Urothelium cell line (cell line): ENCODE measurements at regions not wholly inside any gene's neighbourhood (a gene's known extent, or its start where the extent isn't known, plus 50 kb on each side); places are given as distances from the start of the nearest gene placed in this dataset.

Experiments
- DNase-seq: peaks from one replicate; pipeline ENCODE4 v3.0.0; 2011; ENCODE audit warnings: low spot score, mixed read lengths
- FAIRE-seq: peaks from 2 replicates; lab custom pipeline; 2011; peaks lifted over from hg19 to GRCh38; lab: Jason Lieb, UNC

DNA sequence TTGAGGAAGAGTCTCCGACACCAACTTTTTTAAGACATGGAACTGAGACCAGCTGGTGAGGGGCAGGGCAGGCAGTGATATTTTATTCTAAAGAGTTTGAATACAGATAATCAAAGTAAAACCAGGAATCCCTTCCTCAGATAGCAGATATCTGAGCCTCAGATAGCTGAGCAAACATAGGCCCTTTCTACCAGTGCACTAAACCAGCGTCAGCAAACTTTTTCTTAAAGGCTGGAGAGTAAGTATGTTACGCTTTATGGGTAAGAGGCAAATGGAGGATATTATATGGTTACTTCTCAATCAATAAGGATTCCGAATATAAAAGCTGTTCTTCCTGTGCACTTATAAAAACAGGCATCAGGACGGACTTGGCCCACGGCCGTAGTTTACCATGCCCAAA is 73.9 kb downstream of the WNT5A start:
- no peak for FAIRE-seq

DNA sequence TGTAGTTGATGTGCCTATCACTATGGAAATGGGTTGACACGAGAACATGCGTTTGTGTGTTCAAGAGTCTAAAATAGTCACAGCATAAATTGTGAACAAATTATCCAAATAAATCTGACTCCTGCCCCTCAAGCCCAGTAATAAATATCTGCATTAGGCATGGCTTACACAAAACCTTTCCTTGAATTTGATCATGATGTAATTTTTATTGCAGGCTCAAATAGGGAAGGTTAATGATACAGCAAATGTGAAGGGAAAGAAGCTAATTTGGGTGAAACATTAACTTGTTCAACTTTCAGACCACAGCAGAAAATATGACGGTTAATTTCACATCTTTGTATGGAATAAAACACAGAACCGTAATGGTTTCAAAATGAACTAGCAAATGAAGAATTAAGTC is 74.6 kb downstream of the WNT5A start:
- DNase-seq (no peak), FAIRE-seq (no peak)

More for the DNA sequence above, 73.9 kb downstream of the WNT5A start:
- DNase-seq, result no peak

DNA sequence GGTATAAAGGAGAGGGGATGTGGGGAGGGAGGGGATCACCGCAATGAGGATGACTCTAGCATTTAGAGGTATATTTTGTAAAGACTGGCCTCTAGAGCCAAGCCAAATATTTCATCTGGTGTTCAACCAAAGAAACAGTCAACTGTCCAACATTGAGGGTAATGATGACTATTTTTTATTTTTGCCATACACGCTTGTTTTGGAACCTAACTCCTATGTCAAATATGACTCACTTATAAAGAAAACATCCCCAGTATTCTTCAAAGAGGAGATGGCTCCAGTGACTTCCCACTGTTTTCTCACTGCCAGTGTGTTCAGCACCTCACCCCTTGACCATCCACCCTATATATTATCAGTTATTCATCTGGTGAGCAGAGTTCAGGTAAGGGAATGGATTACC is 77.3 kb downstream of the WNT5A start:
- DNase-seq (no peak), FAIRE-seq (no peak)

DNA sequence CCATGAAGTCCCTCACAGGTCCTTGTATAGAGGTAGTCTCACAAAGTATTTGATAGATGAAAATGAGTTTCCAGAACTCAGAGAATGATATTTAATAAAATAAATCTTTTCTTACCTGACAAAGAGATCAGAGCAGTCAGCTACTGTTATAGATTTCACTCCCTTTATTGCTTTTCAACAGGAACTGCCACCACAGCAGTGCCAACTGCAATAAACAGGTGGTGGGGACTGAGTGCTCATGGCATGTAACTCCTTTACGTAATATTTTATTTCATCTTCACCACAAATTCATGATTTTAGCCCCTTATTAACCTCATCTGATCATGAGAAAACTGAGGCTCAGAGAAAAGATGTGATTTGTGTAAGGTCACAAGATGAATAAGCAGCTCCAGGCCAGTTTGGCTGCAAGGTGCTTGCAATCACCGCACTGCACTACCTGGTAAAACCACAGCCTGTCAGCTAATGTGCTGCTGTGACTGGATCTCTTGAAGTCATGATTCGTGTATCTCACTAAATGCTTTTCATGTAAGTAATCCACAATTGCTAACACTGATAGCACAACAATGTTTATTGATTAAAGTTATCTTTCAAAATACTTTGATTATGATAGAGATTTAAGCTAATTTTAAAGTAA is 78.8 kb downstream of the WNT5A start:
- FAIRE-seq (peak; percentile 5), DNase-seq (no peak)

DNA sequence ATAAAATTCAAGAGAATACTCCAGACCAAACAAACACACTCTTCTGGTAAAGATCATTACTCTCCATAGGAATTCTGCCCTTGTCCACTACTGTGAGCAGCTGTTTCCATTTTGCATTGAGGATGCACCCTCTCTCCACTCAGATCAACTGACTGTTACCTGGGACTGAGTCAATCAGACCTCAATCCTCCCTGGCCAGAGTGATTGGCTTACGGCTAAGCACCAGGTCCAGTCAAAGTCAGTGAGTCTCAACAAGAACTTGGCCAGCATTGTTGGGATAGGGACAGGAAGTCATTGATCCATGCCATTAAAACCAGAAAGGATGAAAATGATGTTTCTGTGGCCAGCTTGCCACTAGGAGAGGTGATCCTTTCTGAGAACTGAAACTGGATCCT is 79.7 kb downstream of the WNT5A start:
- FAIRE-seq, result no peak
- no peak for DNase-seq

DNA sequence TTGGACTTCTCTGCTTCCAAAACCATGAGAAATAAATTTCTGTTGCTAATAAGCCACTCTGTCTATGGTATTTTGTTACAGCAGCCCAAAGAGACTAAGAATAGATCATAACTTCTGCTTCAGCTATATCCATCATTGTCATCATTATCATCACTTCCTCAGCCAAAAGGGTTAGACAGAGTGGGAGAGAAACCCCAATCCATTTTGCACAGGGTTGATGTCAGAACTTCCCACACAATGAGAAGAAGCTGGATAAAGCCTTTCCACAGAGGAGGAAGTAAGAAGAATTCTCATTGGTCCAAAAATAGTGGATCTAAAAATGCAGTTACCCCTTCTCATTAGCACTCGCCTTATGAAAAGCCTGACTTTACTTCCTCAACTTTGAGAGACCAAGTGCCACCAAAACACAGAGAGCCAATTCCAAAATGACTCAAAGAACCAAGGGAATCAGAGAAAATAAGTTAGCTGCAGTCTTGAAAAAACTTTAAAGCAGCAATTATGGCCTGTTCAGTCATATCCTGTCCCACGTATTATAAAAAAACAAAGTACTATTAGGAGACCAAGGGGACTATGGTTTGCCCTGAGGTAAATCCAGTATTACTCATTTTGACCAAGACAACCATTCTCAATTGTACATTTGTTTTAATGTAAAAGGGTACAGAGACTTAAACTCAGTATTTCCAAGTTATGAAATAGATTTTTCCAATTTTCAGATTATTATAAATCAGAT is 80.2 kb downstream of the WNT5A start:
- DNase-seq, result no peak
- no peak for FAIRE-seq

DNA sequence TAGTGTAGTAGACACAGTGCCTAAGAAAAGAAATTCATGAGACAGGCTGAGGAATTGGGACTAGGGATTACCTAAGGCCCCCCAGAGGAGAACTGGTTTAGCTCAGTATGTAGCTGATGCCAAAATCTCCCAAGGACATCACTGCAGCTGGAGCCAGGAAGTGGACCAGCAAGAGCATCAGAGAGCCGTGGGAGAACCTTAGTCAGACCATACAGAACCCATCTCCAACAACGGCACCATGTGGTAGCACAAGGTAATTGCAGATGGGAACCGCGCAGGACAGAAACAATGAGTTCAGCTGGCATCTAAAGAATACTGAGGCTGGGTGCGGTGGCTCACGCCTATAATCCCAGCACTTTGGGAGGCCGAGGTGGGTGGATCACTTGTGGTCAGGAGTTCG is 81.7 kb downstream of the WNT5A start:
- peak; percentile 23 for DNase-seq
- FAIRE-seq, result no peak

DNA sequence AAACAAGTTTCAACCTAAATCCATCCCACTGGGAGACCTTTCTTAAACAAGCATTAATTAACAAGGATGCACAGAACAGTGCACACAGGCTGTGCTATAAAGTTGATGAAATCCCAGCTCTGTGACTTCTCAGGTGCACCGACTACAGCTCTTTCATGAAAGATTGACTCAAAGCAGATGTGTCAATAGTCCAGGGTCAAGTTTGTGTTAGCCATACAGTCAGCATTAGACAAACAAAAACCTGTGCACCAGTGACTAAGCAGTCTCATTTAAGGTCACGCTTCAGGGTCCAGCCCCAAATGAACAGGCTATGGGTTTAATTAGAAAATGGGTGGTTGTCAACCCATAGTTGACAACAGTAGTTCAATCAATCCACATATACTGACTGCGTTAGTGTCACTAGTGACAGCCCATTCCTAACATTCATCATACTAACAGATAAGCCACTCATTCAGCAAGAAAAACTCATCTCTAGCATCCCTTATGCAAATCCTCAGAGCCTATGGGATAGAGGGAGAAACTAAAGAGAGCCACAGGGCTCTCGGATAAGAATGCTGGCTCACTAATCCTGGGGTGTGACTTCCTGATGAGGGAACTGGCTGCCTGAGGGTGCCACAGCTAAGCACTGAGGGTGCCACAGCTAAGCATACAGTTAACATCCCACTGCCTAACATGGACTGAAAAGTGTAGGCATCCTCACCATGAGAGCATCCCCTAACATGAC is 84.1 kb downstream of the WNT5A start:
- DNase-seq (no peak), FAIRE-seq (no peak)

DNA sequence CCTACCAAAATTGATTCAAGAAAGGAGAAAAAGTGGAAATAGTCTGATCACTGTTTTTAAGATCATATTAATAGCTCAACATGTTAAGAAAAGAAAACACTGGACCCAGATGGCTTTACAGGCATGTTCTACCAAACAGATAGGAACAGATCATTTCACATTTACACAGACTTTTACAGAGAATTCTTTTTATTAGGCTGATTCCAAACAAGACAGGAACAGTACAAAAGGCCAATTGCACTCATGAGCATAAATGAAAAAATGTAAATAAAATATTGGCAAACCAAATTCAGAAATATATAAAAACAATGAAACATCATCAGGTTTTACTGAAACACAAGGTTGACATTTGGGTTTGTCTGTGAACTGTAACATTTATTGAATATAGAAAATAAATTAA is 106.5 kb downstream of the WNT5A start:
- DNase-seq (no peak), FAIRE-seq (no peak)

DNA sequence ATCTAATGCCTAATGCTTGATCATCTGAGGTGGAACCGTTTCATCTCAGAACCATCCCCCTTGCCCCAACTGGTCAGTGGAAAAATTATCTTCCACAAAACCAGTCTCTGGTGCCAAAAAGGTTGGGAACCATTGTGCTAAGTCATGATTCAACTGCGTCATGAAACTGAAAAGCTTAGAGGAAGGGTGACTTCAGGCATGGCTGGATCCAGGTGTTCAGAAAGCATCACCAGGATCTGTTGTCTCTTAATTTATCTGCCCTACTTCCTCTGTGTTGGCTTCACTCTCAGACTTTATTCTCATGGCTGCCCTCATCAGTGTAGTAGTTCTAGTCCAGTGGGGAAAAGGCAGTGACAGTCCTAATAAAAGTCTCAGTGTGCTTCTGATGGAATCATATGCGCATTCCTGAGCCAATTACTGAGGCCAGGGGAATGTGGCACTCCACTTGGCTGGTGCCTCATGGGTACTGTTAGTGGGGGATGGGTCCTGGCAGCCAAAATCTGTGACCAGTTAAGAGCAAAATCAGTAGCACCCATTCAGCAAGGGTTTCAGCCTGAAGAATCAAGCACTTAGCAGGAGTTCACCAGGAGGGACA is 110.3 kb downstream of the WNT5A start:
- no peak for DNase-seq
- no peak for FAIRE-seq

DNA sequence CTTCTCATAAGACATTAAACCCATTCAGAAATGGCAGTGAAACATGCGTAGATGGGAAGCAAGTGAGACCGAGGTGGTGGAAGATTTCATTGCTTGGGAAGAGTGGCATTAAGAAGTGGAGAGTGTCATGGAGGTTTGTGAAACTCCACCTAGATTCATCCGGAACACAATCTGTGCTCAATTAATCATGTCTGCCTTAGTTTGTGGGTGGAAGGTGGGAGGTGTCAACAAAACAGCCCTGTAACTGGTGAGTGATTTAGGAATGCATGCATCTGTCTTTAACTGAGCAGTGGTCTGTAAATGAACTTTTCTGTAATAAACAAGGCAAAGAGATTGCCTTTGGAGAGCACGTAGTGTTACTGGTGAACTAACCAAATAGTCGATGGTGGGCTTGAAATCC is 113.7 kb downstream of the WNT5A start:
- DNase-seq, result no peak
- FAIRE-seq, result no peak

DNA sequence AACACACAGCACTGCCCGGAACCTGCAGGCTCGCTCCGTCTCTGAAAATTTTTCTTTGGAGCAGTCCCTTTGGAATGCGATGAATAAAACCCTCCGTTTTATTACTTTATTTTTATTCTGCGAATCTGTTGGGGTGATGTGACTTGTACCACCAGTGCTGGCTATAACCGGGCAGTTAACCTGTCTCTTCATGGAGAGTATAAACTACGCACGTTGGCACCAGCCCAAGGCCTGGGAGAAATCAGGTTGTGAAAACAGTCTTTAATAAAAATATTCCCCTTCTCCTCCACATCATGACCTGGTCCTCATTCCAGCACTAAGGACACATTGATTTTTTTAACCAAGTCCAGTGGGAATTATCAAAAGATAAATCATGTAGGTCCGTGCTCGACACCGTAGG is 116.8 kb downstream of the WNT5A start:
- FAIRE-seq (no peak), DNase-seq (no peak)

DNA sequence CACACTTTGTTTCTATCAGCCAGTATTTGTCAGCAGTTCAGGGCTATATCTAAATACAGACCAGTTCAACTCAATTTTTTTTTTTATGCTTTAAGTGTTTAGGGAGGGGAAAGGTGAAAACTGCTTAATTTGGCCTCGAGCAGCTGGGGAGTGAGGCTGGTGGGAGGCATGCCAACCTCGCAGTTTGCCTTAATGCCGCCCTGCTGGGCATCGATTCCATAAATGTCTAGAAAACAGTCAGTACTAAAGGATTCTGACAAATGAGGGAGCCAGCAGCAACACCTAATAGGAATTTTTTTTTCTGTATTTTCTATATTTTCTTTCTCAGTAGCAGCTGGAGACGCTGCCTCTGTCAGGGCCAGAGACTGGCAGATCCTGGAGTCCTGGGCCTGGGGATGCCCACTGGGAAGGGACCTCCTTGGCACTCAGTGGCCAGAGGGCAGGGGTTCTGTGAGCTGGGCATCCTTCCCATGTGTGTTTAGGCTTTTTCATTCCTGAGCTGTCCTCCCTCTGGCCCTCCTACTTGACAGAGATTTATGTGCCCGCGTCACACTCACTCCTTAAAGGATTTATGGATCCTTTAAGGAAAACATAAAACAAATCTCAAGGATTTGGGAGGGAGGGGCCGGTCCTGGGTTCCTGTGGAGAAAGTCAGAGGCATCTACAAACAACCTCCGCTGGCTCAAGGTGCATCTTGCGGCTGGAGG is 117.8 kb downstream of the WNT5A start:
- no peak for FAIRE-seq

DNA sequence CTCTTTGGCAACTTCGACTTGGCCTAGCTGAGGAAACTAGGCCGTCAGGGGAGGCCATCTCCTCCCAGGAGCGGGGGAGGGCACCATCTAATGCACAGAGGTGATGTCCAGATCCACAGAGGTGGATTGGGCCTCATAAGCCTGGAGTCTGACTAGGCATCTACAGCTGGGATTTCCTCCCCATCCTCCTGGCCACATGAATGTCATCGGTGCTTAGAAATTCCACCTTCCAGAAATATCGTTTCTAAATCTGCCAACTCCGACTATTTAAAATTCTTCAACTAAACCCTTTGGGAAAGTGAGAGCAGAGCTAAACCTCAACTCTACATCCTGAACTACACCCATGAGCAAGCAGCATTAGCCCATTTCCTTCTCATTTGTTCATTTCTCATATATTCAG is 118.7 kb downstream of the WNT5A start:
- no peak for FAIRE-seq
- DNase-seq, result no peak

More for the DNA sequence above, 117.8 kb downstream of the WNT5A start:
- no peak for DNase-seq

DNA sequence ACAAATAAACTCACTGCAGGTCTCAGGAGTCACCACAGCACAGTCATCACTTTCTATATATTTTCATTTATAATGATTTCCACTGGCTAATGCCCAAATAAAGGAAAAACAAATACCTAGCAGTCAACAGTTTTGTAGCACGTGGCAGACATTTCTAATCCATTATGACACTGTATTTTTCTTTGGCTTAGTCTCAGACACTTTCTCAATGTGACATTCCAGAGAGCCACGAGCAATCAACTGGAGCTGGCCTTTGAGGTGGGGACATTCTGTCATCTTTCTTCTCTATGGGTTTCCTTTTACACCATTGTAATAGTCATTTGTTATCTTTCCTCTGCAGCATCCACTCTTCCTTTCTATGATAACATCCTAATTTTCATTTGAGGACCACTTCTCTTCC is 119.7 kb downstream of the WNT5A start:
- DNase-seq (no peak), FAIRE-seq (no peak)

DNA sequence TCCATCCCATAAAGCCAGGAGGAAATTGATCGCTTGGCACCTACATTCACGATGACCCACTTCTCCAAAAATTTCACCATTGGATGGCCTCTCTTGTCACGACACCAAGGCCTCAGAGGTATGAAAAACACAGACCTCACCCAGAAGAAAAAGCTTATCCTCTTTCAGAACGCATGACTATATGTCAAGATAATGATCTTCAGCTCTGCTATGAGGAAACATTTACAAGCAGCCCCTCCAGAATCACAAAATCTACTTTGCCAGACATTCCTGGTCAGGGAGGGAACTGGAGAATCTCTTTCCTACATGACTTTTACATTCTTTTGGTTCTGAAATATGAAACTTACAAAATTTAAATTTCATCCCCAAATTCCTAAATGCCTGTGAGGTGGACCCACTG is 122.7 kb downstream of the WNT5A start:
- no peak for DNase-seq
- no peak for FAIRE-seq

DNA sequence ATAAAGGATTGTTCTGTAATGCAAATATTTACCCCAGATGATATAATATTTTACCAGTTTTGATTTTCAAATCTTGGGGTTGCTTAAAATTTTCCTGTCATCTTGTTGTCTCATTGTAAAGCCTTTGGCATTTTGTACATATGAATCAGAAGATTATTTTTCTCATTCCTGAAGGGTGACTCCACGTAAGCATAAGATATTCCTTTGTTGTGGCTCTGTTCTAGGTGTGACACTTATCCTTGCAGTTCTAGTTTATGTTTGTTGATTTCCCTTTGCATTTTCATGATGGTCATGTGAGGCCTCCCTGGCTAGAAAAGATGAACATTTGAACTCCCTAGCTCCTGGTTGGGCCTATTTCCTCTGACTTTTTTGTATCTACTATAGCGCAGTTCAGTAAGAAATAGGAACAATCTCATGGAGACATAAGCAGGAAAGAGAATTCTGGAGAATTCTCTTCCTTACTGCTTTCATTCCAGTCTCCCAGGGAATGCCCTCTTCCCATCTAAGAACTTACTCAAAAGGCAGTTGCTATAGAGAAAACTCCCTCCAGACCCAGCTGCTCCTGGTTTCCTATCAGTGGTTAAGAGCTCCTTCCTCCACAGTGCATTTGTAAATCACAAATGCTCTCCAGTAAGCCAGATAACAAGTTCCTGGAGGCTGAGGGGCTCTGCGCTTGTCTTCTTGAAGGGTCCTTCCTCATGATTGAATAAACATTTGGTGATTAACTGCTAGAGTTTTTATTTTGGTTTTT is 124.7 kb downstream of the WNT5A start:
- FAIRE-seq (no peak), DNase-seq (peak; percentile 14)

DNA sequence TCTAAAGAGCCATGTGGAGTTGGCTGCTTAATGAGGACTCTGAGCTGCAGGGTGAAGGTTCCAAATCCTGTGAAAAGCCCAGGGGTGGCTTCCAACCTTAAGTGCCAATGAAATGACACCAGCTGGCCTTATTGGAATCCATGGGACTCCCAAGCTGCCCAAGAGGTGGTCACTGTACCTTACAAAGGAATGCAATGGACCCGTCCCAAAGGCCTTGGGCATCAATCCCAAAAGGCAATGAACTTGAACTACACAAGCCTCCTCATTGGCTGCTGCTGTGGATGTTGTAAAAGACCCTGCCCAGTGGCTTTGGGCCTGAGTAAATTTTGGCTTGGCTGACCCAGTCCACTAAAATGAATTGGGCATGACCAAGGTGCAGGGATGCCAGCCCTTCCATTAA is 129.3 kb downstream of the WNT5A start:
- DNase-seq (no peak), FAIRE-seq (no peak)

DNA sequence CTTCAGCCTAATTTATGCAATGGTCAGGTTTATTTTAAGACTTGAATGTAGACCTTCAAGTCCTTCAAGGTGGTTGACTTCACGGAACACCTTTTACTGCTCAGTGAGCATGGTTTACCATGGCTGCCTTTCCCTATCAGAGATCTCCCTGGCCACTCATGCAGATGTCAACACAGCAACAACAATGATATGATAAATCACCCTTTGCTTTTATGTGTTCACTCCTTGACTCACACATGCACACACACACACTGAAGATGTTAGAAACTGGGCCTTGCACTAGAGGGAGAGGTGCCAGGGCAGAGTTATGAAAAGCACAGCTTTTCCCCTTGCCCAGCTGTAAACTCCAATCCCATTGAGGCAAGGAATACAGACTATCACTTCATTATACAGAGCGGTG is 134.4 kb downstream of the WNT5A start:
- DNase-seq (no peak), FAIRE-seq (no peak)

DNA sequence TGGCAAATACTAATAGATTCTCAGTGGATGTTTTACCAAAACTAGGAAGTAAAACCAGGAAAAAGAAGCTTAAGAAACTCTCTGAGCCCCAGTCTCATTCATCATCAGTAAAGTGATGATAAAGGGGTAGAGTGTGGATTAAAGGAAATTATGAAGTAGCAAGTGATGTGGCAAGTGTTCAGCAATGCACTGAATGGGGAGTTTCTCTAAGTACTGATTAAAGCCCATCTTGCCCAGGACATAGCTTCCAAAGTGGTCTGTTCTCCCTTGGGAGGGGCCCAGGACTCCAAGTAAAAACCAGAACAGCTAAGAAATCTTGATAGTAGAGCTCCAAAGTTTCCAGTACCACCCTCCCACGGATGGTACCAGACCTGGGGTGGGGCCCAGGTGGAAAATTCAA is 137.3 kb downstream of the WNT5A start:
- FAIRE-seq (no peak), DNase-seq (no peak)
